ENCODE measurements at regions not wholly inside any gene's neighbourhood (a gene's known extent, or its start where the extent isn't known, plus 50 kb on each side); places are given as distances from the start of the nearest gene placed in this dataset.

- no peak overlapping the region for H2BK120ac ChIP-seq (replicated peaks; ENCODE audit: low read depth, low read length)
- H3K4me2 ChIP-seq (ENCODE audit: insufficient read depth in 1 of 2, low read depth in 2 of 2, low read length in 2 of 2), result no peak overlapping the region
- no peaks in the 10 kb centered on the region for H3K79me1 ChIP-seq (ENCODE audit: low read depth, low read length)
- no peak overlapping the region for H2AFZ ChIP-seq (ENCODE audit: low read length)
- H2BK15ac ChIP-seq (ENCODE audit: low read length), result no peak overlapping the region
- CTCF ChIA-PET (ENCODE audit: partially characterized antibody), result interaction anchor here (1.1 kb wide), 1 partner anchor 48 kb away, joined by 3 read pairs; no protein-coding TSS in a partner anchor
- no peak overlapping the region for H2BK20ac ChIP-seq (ENCODE audit: low read length)
- peaks cover 5 to 7% of the 10 kb centered on the region in 2 experiments; a peak in 1 of 4 replicates for H3K9me3 ChIP-seq (ENCODE audit: insufficient read depth in 2 of 2, low read depth in 1 of 2, low read length in 1 of 2)
- H3K79me2 ChIP-seq (ENCODE audit: control insufficient read depth in 1 of 2, insufficient read depth in 2 of 2, low read length in 2 of 2), result no peaks in the 10 kb centered on the region
- H3K4me3 ChIP-seq (ENCODE audit: extremely low read depth in 1 of 4, insufficient read depth in 2 of 4, low read depth in 3 of 4, low read length in 4 of 4), result no peak overlapping the region
- H2BK5ac ChIP-seq (ENCODE audit: low read depth, low read length), result no peak overlapping the region
- no peaks in the 10 kb centered on the region for H3K27me3 ChIP-seq (replicated peaks in 1 of 4; ENCODE audit: control insufficient read depth in 3 of 4, extremely low read depth in 1 of 4, insufficient read depth in 3 of 4, low read length in 3 of 4)
- no peak overlapping the region for H3K56ac ChIP-seq (replicated peaks; ENCODE audit: insufficient read length, low read depth, low read length)
- no peak overlapping the region for H2AK5ac ChIP-seq (ENCODE audit: low read depth, low read length)
- no peak overlapping the region for H4K8ac ChIP-seq (ENCODE audit: extremely low read depth, insufficient read depth, low read length)
- no peak overlapping the region for H3K4ac ChIP-seq (replicated peaks; ENCODE audit: insufficient read length, low read depth, low read length)
- H3K27ac ChIP-seq (ENCODE audit: low read depth, low read length), result no peak overlapping the region
- no peak overlapping the region for H4K5ac ChIP-seq (ENCODE audit: insufficient read length, low read depth, low read length)
- H3K9ac ChIP-seq (replicated peaks in 1 of 4; ENCODE audit: extremely low read depth in 1 of 4, low read depth in 3 of 4, low read length in 3 of 4), result no peak overlapping the region
- H3K23me2 ChIP-seq (ENCODE audit: low read depth, low read length), result no peaks in the 10 kb centered on the region
- no peak overlapping the region for H4K91ac ChIP-seq (replicated peaks; ENCODE audit: insufficient read length, low read length)
- no peak overlapping the region for H3K23ac ChIP-seq (ENCODE audit: insufficient read length)
- no peaks in the 10 kb centered on the region for H3K36me3 ChIP-seq (ENCODE audit: control insufficient read depth in 2 of 4, insufficient read depth in 4 of 4, low read length in 3 of 4)
- peaks cover 0 to 5% (median 0%) of the 10 kb centered on the region in 4 experiments; a peak in 2 of 7 replicates for H3K4me1 ChIP-seq (replicated peaks in 1 of 4; ENCODE audit: control insufficient read depth in 3 of 4, insufficient read depth in 4 of 4, low read length in 3 of 4)
- DNase-seq (ENCODE audit: low read depth in 1 of 2, low spot score in 2 of 2) (no peak), FAIRE-seq (no peak)
- TF ChIP-seq CREB1 (IDR thresholded peaks at IDR 0.05) (no peak), RFX5 (IDR thresholded peaks at IDR 0.05; ENCODE audit: borderline replicate concordance, low read depth, low read length) (no peak), CTBP2 (IDR thresholded peaks at IDR 0.05; ENCODE audit: borderline replicate concordance, insufficient read depth, insufficient read length, low read length) (no peak), SIN3A (conservative IDR thresholded peaks at IDR 0.05 in 1 of 2, IDR thresholded peaks at IDR 0.05 in 1 of 2; ENCODE audit: low read depth in 1 of 2, low read length in 2 of 2) (no peak), BRCA1 (IDR thresholded peaks at IDR 0.05; ENCODE audit: low read depth, low read length) (no peak), EP300 (IDR thresholded peaks at IDR 0.05; ENCODE audit: borderline replicate concordance in 1 of 2, low read depth in 2 of 2, low read length in 2 of 2) (no peak), CBX5 (IDR thresholded peaks at IDR 0.05; ENCODE audit: low read depth, low read length) (no peak), POU5F1 (IDR thresholded peaks at IDR 0.05; ENCODE audit: low read depth, low read length) (no peak), RXRA (IDR thresholded peaks at IDR 0.05; ENCODE audit: insufficient read depth, low read depth, low read length) (no peak), TEAD4 (IDR thresholded peaks at IDR 0.05; ENCODE audit: low read depth, low read length) (no peak), SIRT6 (IDR thresholded peaks at IDR 0.05; ENCODE audit: low read length) (no peak), NRF1 (IDR thresholded peaks at IDR 0.05; ENCODE audit: low read depth, low read length) (no peak)
- POLR2A ChIA-PET (ENCODE audit: partially characterized antibody), result no interaction called here
- no peak overlapping the region for H3K14ac ChIP-seq (ENCODE audit: insufficient read length)
- H4K20me1 ChIP-seq (replicated peaks in 1 of 2; ENCODE audit: control insufficient read depth in 1 of 2, insufficient read depth in 2 of 2, low read length in 2 of 2), result no peaks in the 10 kb centered on the region
- no peak overlapping the region for H2BK12ac ChIP-seq (ENCODE audit: low read depth, low read length)
- no peak overlapping the region for H3K18ac ChIP-seq (ENCODE audit: extremely low read depth, low read length)
- 95% methylated on average over 5 of the region's 5 CpGs; no CpG with 5 or more reads in 1 of the 2 experiments for WGBS, 2 experiments (ENCODE audit: extremely low coverage in 1 of 2, insufficient coverage in 1 of 2, insufficient read length in 1 of 2, insufficient replicate concordance in 2 of 2, low coverage in 1 of 2, low lambda C conversion rate in 2 of 2, missing lambda C conversion rate in 1 of 2)
Measured at GRCh38 chr9:134247918-134248631, 78.2 kb upstream of the RXRA start.
